A549 (cell line): ENCODE measurements at regions not wholly inside any gene's neighbourhood (a gene's known extent, or its start where the extent isn't known, plus 50 kb on each side); places are given as distances from the start of the nearest gene placed in this dataset.

Source experiments
- EP300 ChIP-seq, 2 experiments: fragments of >200 bp; sonication (Bioruptor Twin); formaldehyde crosslinking; IDR thresholded peaks; 2 replicates in 1 of 2; 3 replicates in 1 of 2; pipeline ENCODE4 v1.6.1; 2016 to 2017
- FOSL2 ChIP-seq, 2 experiments: fragments of 450-650 bp in 1 of 2; fragments of >200 bp in 1 of 2; sonication (Bioruptor Twin) in 1 of 2; formaldehyde crosslinking; IDR thresholded peaks; 2 replicates each; pipeline versions ENCODE4 v1.5.0 to v1.6.1; 2016 to 2020; ENCODE audit warnings: mild to moderate bottlenecking in 1 of 2, moderate library complexity in 1 of 2
- HES2 ChIP-seq: fragments of >200 bp; sonication (Bioruptor Twin); formaldehyde crosslinking; IDR thresholded peaks from 2 replicates; pipeline ENCODE4 v1.6.1; 2016
- JUN ChIP-seq, 2 experiments: fragments of >200 bp; sonication (Bioruptor Twin); formaldehyde crosslinking; IDR thresholded peaks; 2 replicates in 1 of 2; 3 replicates in 1 of 2; pipeline ENCODE4 v1.6.1; 2016 to 2017
- MAZ ChIP-seq: fragments of 150-350 bp; IDR thresholded peaks from 2 replicates; pipeline ENCODE4 v1.6.1; 2014; ENCODE audit warnings: antibody characterized with exemption, low read depth, low read length, borderline replicate concordance
- NPAS2 ChIP-seq: fragments of 250-450 bp; sonication (Bioruptor Pico); IDR thresholded peaks from 2 replicates; pipeline ENCODE4 v1.8.0; 2022; ENCODE audit warnings: mild to moderate bottlenecking, moderate library complexity, borderline replicate concordance
- POLR2A ChIP-seq: IDR thresholded peaks from 2 replicates; pipeline ENCODE4 v1.6.1; 2012; ENCODE audit warnings: mild to moderate bottlenecking, low read length
- RAD21 ChIP-seq, 2 experiments: fragments of >200 bp in 1 of 2; sonication (Bioruptor Twin) in 1 of 2; formaldehyde crosslinking in 1 of 2; IDR thresholded peaks in 1 of 2; conservative IDR thresholded peaks in 1 of 2; 2 replicates in 1 of 2; 3 replicates in 1 of 2; pipeline ENCODE4 v1.6.1; 2012 to 2018; ENCODE audit warnings: inconsistent platforms in 1 of 2
- SMC3 ChIP-seq: fragments of >200 bp; sonication (Bioruptor Twin); formaldehyde crosslinking; IDR thresholded peaks from 3 replicates; pipeline ENCODE4 v1.6.1; 2018; ENCODE audit warnings: inconsistent platforms
- ZFP36 ChIP-seq: fragments of 450-650 bp; IDR thresholded peaks from 2 replicates; pipeline ENCODE4 v1.6.1; 2014; ENCODE audit warnings: borderline replicate concordance; ENCODE audit not compliant: partially characterized antibody
- TF ChIP-seq, protein P1 (sequence below): fragments of >200 bp; sonication (Bioruptor Twin); formaldehyde crosslinking; IDR thresholded peaks from 3 replicates; pipeline ENCODE4 v1.5.1; 2016
- TF ChIP-seq, protein P2 (sequence below): fragments of 200-600 bp; sonication (generic); IDR thresholded peaks from 2 replicates; pipeline ENCODE4 v1.6.1; 2016; ENCODE audit warnings: antibody characterized with exemption, mild to moderate bottlenecking, moderate library complexity
- TF ChIP-seq, protein P3 (sequence below): IDR thresholded peaks from 2 replicates; pipeline ENCODE4 v1.6.1; 2012

DNA sequence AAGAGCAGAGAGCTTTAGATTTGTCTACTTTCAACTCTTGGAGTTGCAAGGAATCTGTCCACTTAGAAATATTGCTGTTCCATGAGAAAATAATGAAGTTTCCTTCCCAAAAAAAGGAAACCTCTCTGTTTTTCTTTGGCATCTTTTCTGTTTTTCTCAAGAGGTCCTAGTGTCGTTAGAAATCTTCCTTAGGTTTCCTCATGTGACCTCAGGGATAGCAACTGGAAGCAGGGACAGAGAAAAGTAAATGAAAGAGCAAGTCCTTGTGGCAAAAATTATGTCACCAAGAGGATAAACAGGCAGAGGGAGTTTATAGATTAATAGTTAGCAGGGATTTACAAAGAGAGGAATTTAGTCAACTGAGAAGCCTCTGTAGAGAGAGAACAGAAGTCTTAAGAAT is 478.4 kb upstream of the ADGRL3 start:
- TF ChIP-seq ZFP36: no peak
- TF ChIP-seq, protein P1, sequence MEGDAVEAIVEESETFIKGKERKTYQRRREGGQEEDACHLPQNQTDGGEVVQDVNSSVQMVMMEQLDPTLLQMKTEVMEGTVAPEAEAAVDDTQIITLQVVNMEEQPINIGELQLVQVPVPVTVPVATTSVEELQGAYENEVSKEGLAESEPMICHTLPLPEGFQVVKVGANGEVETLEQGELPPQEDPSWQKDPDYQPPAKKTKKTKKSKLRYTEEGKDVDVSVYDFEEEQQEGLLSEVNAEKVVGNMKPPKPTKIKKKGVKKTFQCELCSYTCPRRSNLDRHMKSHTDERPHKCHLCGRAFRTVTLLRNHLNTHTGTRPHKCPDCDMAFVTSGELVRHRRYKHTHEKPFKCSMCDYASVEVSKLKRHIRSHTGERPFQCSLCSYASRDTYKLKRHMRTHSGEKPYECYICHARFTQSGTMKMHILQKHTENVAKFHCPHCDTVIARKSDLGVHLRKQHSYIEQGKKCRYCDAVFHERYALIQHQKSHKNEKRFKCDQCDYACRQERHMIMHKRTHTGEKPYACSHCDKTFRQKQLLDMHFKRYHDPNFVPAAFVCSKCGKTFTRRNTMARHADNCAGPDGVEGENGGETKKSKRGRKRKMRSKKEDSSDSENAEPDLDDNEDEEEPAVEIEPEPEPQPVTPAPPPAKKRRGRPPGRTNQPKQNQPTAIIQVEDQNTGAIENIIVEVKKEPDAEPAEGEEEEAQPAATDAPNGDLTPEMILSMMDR: no peak
- TF ChIP-seq MAZ: no peak
- no peak for TF ChIP-seq FOSL2 (IDR thresholded peaks at IDR 0.05)
- TF ChIP-seq FOSL2 (CRISPR knock-in tag; IDR thresholded peaks at IDR 0.05): no peak
- no peak for TF ChIP-seq POLR2A
- TF ChIP-seq SMC3: no peak
- TF ChIP-seq NPAS2 (CRISPR knock-in tag): no peak
- TF ChIP-seq, protein P2, sequence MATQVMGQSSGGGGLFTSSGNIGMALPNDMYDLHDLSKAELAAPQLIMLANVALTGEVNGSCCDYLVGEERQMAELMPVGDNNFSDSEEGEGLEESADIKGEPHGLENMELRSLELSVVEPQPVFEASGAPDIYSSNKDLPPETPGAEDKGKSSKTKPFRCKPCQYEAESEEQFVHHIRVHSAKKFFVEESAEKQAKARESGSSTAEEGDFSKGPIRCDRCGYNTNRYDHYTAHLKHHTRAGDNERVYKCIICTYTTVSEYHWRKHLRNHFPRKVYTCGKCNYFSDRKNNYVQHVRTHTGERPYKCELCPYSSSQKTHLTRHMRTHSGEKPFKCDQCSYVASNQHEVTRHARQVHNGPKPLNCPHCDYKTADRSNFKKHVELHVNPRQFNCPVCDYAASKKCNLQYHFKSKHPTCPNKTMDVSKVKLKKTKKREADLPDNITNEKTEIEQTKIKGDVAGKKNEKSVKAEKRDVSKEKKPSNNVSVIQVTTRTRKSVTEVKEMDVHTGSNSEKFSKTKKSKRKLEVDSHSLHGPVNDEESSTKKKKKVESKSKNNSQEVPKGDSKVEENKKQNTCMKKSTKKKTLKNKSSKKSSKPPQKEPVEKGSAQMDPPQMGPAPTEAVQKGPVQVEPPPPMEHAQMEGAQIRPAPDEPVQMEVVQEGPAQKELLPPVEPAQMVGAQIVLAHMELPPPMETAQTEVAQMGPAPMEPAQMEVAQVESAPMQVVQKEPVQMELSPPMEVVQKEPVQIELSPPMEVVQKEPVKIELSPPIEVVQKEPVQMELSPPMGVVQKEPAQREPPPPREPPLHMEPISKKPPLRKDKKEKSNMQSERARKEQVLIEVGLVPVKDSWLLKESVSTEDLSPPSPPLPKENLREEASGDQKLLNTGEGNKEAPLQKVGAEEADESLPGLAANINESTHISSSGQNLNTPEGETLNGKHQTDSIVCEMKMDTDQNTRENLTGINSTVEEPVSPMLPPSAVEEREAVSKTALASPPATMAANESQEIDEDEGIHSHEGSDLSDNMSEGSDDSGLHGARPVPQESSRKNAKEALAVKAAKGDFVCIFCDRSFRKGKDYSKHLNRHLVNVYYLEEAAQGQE: no peak
- no peak for TF ChIP-seq RAD21 (conservative IDR thresholded peaks at IDR 0.05 in 1 of 2, IDR thresholded peaks at IDR 0.05 in 1 of 2)
- TF ChIP-seq, protein P3, sequence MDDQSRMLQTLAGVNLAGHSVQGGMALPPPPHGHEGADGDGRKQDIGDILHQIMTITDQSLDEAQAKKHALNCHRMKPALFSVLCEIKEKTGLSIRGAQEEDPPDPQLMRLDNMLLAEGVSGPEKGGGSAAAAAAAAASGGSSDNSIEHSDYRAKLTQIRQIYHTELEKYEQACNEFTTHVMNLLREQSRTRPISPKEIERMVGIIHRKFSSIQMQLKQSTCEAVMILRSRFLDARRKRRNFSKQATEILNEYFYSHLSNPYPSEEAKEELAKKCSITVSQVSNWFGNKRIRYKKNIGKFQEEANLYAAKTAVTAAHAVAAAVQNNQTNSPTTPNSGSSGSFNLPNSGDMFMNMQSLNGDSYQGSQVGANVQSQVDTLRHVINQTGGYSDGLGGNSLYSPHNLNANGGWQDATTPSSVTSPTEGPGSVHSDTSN: no peak
- TF ChIP-seq HES2: no peak
- no peak for TF ChIP-seq EP300 (IDR thresholded peaks at IDR 0.05)
- TF ChIP-seq JUN (IDR thresholded peaks at IDR 0.05): no peak
